Astrocyte of the spinal cord (primary cell): ENCODE measurements at regions not wholly inside any gene's neighbourhood (a gene's known extent, or its start where the extent isn't known, plus 50 kb on each side); places are given as distances from the start of the nearest gene placed in this dataset.

Experiments used
- DNase-seq: peaks from one replicate; pipeline ENCODE4 v3.0.0; 2011; ENCODE audit warnings: low read depth, low spot score
- H3K4me3 ChIP-seq: 2 replicates; pipeline ENCODE4 v1.5.1; 2011; ENCODE audit warnings: low read depth, mild to moderate bottlenecking, low read length, moderate library complexity
- in situ Hi-C: cut with HindIII; loops from 2 replicates; pipeline ENCODE4 v1.10.0; 2017; ENCODE audit warnings: low sequenced_read_pairs
- TF ChIP-seq, protein P1 (sequence below): IDR thresholded peaks from 2 replicates; pipeline ENCODE4 v1.5.1; 2012; ENCODE audit warnings: low read depth, mild to moderate bottlenecking, low read length, inconsistent platforms

DNA sequence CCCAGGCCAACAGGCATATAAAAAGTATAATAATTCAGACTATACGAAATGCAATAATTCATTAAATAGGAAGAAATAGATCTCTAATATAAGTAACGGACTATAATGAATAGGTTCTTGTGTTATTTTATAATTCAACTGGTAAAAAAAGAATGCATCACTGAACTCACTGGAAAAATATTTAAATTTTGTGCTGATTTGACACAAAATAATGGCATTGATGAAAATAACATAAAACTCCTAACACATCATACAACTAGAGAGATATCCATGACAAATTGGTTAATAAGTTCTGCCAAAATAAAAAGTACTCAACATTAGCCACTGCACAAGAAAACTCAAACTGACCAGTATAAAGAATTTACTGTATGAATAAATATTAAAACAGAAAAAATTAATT is 57.1 kb upstream of the RAB4A start:
- in situ Hi-C loops, result no loop called here
- TF ChIP-seq, protein P1, sequence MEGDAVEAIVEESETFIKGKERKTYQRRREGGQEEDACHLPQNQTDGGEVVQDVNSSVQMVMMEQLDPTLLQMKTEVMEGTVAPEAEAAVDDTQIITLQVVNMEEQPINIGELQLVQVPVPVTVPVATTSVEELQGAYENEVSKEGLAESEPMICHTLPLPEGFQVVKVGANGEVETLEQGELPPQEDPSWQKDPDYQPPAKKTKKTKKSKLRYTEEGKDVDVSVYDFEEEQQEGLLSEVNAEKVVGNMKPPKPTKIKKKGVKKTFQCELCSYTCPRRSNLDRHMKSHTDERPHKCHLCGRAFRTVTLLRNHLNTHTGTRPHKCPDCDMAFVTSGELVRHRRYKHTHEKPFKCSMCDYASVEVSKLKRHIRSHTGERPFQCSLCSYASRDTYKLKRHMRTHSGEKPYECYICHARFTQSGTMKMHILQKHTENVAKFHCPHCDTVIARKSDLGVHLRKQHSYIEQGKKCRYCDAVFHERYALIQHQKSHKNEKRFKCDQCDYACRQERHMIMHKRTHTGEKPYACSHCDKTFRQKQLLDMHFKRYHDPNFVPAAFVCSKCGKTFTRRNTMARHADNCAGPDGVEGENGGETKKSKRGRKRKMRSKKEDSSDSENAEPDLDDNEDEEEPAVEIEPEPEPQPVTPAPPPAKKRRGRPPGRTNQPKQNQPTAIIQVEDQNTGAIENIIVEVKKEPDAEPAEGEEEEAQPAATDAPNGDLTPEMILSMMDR, result no peak
- no peak overlapping the region for H3K4me3 ChIP-seq
- no peak for DNase-seq

DNA sequence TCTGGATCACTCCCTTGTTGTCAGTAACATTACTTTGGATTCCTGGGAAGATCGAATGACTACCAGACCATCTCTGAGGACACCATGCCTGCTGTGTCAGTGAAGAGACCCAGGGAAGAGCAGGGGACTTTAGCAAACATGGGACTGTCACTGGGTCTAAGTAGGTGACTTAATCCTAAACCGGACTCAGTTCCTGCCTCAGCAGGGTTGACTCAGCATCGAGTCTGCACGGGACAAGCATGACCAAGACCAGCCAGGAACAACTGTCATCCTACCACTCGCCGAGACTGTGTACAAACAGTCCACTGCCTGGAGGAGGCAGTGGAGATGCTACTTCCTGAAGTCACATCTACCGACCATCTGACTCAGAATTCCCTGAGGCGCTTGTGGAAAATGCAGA is 53.2 kb upstream of the RAB4A start:
- H3K4me3 ChIP-seq, result no peak overlapping the region
- in situ Hi-C loops, result no loop called here
- DNase-seq, result no peak
- TF ChIP-seq, protein P1, result no peak

DNA sequence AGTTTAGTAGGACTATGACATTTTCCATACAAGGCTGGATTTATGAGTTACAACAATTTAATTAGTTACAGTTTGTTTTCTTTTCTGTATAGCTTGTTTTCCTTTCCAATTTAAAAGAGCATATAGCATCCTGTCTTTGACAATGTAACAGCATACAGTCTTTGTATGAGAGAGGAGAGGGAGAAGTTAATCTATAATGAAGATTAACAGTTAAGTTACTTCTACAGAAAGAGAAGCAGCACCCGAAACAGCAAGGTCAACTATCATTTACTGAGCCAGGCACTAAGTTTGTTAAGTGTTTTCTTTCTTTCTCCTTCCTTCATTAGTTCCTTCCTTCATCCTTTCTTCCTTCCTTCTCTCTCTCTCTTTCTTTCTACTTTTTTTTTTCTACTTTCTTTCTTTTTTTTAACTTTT is 52.3 kb upstream of the RAB4A start:
- DNase-seq, result no peak
- TF ChIP-seq, protein P1, result no peak

DNA sequence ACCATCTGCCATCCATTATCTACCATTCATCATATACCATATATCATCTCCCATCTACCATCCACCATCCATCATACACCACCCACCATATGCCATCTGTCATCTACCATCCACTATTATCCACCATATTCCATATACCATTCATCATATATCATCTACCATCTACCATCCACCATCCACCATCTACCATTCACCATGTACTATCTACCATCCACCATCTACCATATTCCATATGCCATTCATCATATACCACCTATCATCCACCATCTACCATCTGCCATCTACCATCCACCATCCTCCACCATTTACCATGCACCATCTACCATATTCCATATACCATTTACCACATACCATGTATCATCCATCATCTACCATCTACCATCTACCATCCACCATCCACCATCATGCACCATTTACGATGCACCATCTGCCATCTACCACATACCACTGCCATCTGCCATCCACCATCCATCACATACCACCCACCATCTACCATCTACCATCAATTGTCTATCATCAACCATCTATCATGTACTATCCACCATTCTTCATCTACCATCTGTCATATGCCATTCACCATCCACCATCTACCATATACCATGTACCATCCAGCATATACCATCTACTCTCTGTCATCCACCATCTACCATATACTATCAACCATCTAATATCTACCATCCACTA is 50.6 kb upstream of the RAB4A start:
- in situ Hi-C loops, result no loop called here
- TF ChIP-seq, protein P1, result no peak

More for the DNA sequence above, 52.3 kb upstream of the RAB4A start:
- no peak overlapping the region for H3K4me3 ChIP-seq
- in situ Hi-C loops, result no loop called here

DNA sequence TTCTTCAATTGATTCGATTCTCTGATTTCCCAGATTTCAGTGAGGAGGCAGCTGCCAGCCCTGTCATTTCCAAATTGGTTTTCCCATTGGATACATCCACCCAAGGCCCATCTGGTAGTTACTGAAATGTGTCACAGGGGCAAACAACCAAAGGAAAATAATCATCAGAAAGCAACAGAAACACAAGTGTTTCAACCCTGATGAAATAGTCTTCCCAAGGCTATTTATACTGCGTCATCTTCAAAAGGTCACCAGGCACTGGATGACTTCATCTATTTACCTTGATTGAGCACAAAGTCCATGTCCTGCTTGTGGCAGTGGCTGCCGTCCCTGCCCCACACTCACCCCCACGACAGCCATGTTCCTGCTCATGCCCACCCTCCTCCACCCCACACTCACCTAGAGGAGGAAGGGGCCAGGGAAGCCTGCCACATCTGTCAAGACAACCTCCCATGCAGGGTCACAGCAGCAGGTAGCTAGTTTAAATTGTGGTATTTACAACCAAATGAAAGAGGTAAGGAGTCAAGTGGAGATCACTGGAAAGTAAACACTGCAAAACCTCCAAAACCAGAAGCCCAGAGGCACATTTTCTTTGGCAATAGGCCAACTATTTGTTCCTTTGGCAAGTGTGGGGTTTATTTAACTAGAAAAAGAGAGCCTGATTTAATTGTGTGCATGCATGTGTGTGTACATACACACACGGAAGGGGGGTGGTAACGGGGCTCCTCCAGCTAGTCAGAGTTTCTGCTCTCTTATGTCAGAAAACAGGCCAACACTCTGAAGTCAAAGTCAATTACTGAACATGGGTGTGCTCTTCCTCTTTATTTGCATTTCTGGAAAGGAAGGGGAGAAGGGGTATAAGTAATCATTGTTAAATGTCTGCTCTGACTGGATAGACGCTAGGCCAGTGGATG is 49.5 kb upstream of the RAB4A start:
- H3K4me3 ChIP-seq, result no peak overlapping the region
- in situ Hi-C loops, result no loop called here
- TF ChIP-seq, protein P1, result no peak

More for the DNA sequence above, 50.6 kb upstream of the RAB4A start:
- H3K4me3 ChIP-seq, result no peak overlapping the region
- no peak for DNase-seq

More for the DNA sequence above, 49.5 kb upstream of the RAB4A start:
- peak; percentile 58 for DNase-seq
